ENCODE measurements at regions not wholly inside any gene's neighbourhood (a gene's known extent, or its start where the extent isn't known, plus 50 kb on each side); places are given as distances from the start of the nearest gene placed in this dataset.

DNA sequence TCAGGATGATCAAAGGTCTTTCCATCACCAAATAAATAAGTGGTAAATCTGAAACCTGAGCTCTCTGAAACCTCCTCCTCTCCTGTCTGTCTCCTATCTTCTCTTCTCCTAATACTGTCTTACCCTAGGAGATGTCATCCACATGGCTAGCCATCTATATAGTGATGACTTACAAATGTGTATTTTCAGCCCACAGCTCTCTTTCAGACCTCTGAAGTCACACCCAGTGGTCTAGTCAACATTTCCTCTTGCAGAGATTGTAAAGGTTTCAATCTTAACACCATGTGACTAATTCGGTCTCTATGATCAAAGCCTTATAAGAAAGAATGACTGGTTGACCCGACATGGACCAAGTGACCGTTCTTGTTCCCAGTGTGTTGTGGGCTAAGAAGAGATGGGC is 63.1 kb upstream of the DPT start:
- TF ChIP-seq, protein P1, sequence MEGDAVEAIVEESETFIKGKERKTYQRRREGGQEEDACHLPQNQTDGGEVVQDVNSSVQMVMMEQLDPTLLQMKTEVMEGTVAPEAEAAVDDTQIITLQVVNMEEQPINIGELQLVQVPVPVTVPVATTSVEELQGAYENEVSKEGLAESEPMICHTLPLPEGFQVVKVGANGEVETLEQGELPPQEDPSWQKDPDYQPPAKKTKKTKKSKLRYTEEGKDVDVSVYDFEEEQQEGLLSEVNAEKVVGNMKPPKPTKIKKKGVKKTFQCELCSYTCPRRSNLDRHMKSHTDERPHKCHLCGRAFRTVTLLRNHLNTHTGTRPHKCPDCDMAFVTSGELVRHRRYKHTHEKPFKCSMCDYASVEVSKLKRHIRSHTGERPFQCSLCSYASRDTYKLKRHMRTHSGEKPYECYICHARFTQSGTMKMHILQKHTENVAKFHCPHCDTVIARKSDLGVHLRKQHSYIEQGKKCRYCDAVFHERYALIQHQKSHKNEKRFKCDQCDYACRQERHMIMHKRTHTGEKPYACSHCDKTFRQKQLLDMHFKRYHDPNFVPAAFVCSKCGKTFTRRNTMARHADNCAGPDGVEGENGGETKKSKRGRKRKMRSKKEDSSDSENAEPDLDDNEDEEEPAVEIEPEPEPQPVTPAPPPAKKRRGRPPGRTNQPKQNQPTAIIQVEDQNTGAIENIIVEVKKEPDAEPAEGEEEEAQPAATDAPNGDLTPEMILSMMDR (IDR thresholded peaks at IDR 0.05), result no peak
- TF ChIP-seq POLR2A (IDR thresholded peaks at IDR 0.05), result no peak
